HFFc6 (cell line): ENCODE measurements at regions not wholly inside any gene's neighbourhood (a gene's known extent, or its start where the extent isn't known, plus 50 kb on each side); places are given as distances from the start of the nearest gene placed in this dataset.

ENCODE experiments used
- DNase-seq: peaks from one replicate; pipeline ENCODE4 v3.0.0-alpha.2; 2018
- H3K27ac Mint-ChIP-seq: 2 replicates; pipeline ENCODE4 v1.8.0; 2020; ENCODE audit warnings: mild to moderate bottlenecking, mixed read lengths
- H3K27me3 Mint-ChIP-seq: 2 replicates; pipeline ENCODE4 v1.8.0; 2021; ENCODE audit warnings: mild to moderate bottlenecking, moderate library complexity, mixed read lengths; ENCODE audit not compliant: insufficient read depth
- H3K36me3 Mint-ChIP-seq: 2 replicates; pipeline ENCODE4 v1.8.0; 2021; ENCODE audit warnings: low read depth, mixed read lengths
- H3K4me1 Mint-ChIP-seq: 2 replicates; pipeline ENCODE4 v1.8.0; 2020; ENCODE audit warnings: low read depth, mixed read lengths
- H3K4me3 Mint-ChIP-seq: 2 replicates; pipeline ENCODE4 v1.8.0; 2020; ENCODE audit warnings: mild to moderate bottlenecking, moderate library complexity, mixed read lengths
- H3K9me3 Mint-ChIP-seq: 2 replicates; pipeline ENCODE4 v1.8.0; 2020; ENCODE audit warnings: mild to moderate bottlenecking, mixed read lengths
- TF ChIP-seq, protein P1 (sequence below): fragments of 200-600 bp; sonication (generic); IDR thresholded peaks from 2 replicates; pipeline ENCODE4 v1.5.0; 2021; ENCODE audit warnings: antibody characterized with exemption, mild to moderate bottlenecking

DNA sequence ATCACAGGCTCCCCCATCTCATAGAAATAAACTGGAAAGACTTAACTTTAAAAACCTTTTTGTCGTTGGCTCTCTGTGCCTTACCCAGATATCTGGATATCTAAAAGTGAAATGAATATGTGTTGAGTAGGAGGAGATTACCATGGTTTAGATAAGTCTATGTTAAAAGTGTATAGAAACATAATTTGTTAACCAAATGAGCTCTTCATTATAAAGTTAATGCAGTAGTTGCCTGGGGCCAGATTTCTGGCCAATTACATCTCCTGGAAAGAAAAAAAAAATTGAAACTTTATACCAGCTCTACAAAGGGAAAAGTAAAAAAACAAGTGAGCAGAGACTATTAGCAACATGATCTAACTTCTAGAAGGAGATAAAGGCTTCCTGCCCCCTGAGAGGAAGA lies 259.6 kb upstream of the UBE2E3 start:
- Mint-ChIP-seq H3K27ac (no peak overlapping the region), H3K27me3 (no peaks in the 10 kb centered on the region), H3K4me1 (peaks cover 31% of the 10 kb centered on the region), H3K9me3 (no peaks in the 10 kb centered on the region), H3K4me3 (no peak overlapping the region), H3K36me3 (no peaks in the 10 kb centered on the region)
- TF ChIP-seq, protein P1, sequence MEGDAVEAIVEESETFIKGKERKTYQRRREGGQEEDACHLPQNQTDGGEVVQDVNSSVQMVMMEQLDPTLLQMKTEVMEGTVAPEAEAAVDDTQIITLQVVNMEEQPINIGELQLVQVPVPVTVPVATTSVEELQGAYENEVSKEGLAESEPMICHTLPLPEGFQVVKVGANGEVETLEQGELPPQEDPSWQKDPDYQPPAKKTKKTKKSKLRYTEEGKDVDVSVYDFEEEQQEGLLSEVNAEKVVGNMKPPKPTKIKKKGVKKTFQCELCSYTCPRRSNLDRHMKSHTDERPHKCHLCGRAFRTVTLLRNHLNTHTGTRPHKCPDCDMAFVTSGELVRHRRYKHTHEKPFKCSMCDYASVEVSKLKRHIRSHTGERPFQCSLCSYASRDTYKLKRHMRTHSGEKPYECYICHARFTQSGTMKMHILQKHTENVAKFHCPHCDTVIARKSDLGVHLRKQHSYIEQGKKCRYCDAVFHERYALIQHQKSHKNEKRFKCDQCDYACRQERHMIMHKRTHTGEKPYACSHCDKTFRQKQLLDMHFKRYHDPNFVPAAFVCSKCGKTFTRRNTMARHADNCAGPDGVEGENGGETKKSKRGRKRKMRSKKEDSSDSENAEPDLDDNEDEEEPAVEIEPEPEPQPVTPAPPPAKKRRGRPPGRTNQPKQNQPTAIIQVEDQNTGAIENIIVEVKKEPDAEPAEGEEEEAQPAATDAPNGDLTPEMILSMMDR, result no peak
- no peak for DNase-seq

DNA sequence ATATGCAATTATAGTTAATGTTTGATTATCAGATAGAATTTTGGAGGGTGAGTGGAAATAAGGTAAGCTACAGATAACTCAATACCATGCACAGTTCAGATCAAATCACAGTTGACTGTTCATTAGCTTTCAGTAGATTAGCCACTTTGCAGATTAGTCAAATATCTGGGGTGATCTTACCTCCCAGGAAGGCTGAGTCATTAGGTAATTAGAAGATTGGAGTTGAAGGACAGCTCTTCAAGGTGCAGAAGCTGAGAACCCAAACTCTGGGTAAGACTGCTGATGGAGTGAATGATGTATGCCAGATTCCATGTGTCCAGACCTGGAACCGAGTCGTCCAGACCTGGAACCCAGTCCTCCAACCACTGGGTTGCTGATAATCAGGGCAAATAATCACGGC lies 262.8 kb upstream of the UBE2E3 start:
- Mint-ChIP-seq H3K4me1 (peaks cover 17% of the 10 kb centered on the region), H3K36me3 (peaks cover 12% of the 10 kb centered on the region), H3K9me3 (peaks cover 5% of the 10 kb centered on the region), H3K27me3 (no peaks in the 10 kb centered on the region), H3K27ac (no peak overlapping the region), H3K4me3 (no peak overlapping the region)
- TF ChIP-seq, protein P1, result no peak
- DNase-seq, result no peak

DNA sequence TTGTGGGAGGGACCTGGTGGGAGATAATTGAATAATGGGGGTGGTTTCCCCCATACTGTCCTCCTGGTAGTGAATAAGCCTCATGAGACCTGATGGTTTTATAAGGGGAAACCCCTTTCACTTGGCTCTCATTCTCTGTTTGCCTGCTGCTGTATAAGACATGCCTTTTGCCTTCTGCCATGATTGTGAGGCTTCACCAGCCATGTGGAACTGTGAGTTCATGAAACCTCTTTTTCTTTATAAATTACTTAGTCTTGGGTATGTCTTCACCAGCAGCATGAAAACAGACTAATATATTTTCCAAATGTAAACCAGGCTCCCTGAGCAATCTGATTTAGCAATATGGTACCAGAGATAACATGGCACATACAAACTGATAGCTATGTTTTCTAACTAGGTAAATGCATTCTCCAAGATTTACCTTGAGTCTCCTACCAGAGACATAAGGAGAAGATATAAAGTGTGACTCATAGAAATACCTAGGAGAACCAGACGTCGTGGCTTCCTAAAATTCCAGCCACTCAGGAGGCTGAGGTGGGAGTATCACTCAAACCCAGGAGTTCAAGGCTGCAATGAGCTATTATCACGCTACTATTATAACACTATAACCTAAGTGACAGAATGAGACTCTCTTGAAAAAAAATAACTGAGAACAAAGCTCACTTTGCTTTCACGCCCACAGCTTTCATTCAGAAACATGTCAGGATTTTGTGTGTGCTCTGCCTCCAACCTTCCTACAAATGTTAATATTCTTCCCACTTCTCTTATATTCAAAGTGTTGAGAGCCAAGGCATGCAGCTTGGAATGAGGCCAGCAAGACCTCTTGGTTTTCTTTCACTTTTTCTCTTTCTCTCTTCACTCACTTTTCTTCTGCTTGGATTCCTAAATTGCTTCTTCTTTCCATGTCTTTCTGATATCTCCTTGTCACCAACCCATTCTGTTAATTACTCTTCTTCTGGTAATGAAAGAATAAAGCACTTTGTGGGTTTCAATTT lies 263.9 kb upstream of the UBE2E3 start:
- H3K27me3 Mint-ChIP-seq, result no peaks in the 10 kb centered on the region
- H3K36me3 Mint-ChIP-seq, result peaks cover 20% of the 10 kb centered on the region
- H3K4me1 Mint-ChIP-seq, result peaks cover 14% of the 10 kb centered on the region; the same call in 1 of the 2 replicates
- TF ChIP-seq, protein P1, result no peak
- H3K27ac Mint-ChIP-seq, result no peak overlapping the region
- DNase-seq, result no peak
- peaks cover 11% of the 10 kb centered on the region for H3K9me3 Mint-ChIP-seq
- H3K4me3 Mint-ChIP-seq, result no peak overlapping the region

DNA sequence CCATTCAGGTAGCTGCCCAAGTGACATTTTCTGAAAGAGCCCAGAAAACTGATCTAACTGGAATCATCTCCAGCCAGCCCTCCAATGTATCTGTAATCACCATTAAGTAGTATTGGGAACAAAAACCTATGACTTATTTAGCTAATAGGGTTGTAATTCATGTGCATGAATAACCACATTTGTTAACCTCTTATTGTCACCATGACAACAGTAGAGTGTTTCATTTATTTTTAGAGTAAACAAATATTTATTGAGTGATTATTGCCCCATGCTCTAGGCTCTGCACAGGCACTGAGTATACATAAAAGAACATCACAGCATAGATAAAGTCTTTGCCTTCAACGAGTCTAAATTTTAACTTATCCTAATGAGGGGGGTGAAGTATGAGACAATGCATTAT lies 265.4 kb upstream of the UBE2E3 start:
- H3K4me1 Mint-ChIP-seq, result peaks cover 15% of the 10 kb centered on the region; the same call in 1 of the 2 replicates
- no peak overlapping the region for H3K4me3 Mint-ChIP-seq
- TF ChIP-seq, protein P1, result no peak
- H3K9me3 Mint-ChIP-seq, result peaks cover 11% of the 10 kb centered on the region
- no peak for DNase-seq
- H3K27me3 Mint-ChIP-seq, result no peaks in the 10 kb centered on the region
- no peak overlapping the region for H3K27ac Mint-ChIP-seq
- peaks cover 20% of the 10 kb centered on the region for H3K36me3 Mint-ChIP-seq

DNA sequence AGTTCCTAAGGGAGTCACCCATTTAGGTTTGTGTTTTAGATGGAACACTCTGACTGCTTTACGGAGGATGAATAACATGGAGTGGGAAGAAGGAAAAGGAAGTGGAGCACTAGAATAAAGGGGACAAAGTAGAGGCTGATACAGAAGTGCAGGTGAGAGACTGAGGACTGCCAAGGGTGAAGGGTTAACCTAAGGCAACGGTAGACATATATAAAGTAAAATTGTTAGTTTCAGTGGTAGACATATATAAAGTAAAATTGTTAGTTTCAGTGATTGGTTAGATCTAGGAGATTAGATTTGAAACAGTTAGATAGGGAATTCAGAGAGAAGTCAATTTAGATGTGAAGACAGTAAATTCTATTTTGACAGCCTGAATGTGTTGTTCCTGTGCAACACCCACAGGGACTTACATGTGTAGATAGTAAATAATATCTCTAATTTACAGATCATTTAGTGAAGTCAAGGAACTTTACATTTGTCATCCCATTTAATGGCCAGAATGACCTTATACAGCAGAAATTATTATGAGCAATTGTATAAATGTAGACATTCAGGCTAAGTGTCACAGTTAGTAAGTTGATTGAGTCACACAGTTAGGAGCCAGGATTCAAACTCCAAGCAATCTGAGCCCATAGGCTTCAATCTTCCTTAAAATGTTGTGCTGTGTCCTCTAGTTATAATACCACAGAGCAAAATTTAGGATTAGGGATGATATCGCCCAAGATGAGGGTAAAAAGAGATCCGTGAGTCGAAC lies 270.8 kb upstream of the UBE2E3 start:
- H3K9me3 Mint-ChIP-seq, result peaks cover 11% of the 10 kb centered on the region
- peaks cover 20% of the 10 kb centered on the region for H3K36me3 Mint-ChIP-seq
- TF ChIP-seq, protein P1, result no peak
- H3K4me1 Mint-ChIP-seq, result peaks cover 52% of the 10 kb centered on the region
- H3K27me3 Mint-ChIP-seq, result no peaks in the 10 kb centered on the region
- no peak overlapping the region for H3K4me3 Mint-ChIP-seq
- DNase-seq, result no peak
- H3K27ac Mint-ChIP-seq, result no peak overlapping the region
